K562 (cell line): ENCODE measurements at regions not wholly inside any gene's neighbourhood (a gene's known extent, or its start where the extent isn't known, plus 50 kb on each side); places are given as distances from the start of the nearest gene placed in this dataset.

Experiments used
- ATAC-seq: fragments of 200-7000 bp; cut with Tn5 transposase; 3 replicates; pipeline ENCODE4 v1.9.1; 2020; ENCODE audit warnings: moderate library complexity
- BruUV-seq: library from RNA; stranded (reverse); fragments of 400-500 nt; replicated peaks from 2 replicates; lab custom pipeline; 2021; lab: Mats Ljungman, UMichigan
- CTCF ChIA-PET: fragments of 300-600 bp; formaldehyde crosslinking; extraction: SDS; loops from one replicate; lab custom pipeline; 2021; ENCODE audit warnings: low intra/inter-chr PET ratio; lab: Yijun Ruan, JAX
- POLR2A ChIA-PET: fragments of 300-600, 350-650 bp; sonication (Branson Sonifier 250); formaldehyde crosslinking; extraction: SDS; loops from one replicate; lab custom pipeline; 2021; ENCODE audit warnings: antibody characterized with exemption, inconsistent platforms; lab: Yijun Ruan, JAX
- DNase-seq, 4 experiments: peaks; one replicate each; pipeline versions ENCODE4 v3.0.0 to v3.0.0-alpha.2; 2011 to 2018; ENCODE audit warnings: low spot score in 3 of 4, mixed read lengths in 3 of 4; ENCODE audit errors: extremely low read depth in 1 of 4
- FAIRE-seq: peaks from 2 replicates; lab custom pipeline; 2011; peaks lifted over from hg19 to GRCh38; lab: Jason Lieb, UNC
- H2AFZ ChIP-seq: 2 replicates; pipeline ENCODE4 v1.6.0; 2011; ENCODE audit warnings: low read depth, low read length, control low read depth, inconsistent platforms
- H3K27ac ChIP-seq: fragments of 200-600 bp; 3 replicates; pipeline ENCODE4 v1.8.0; 2011; ENCODE audit warnings: low read depth, mild to moderate bottlenecking, control low read depth, inconsistent platforms, low read length, moderate library complexity, mixed read lengths; ENCODE audit errors: extremely low read depth
- H3K27me3 ChIP-seq, 2 experiments: fragments of 300-600 bp in 1 of 2; 2 replicates in 1 of 2; 3 replicates in 1 of 2; pipeline versions ENCODE4 v1.6.0 to v1.8.0; 2011; ENCODE audit warnings: inconsistent platforms in 2 of 2, low read length in 2 of 2, mild to moderate bottlenecking in 1 of 2, mixed read lengths in 1 of 2, moderate library complexity in 1 of 2; ENCODE audit not compliant: control insufficient read depth in 2 of 2, insufficient read depth in 2 of 2
- H3K36me3 ChIP-seq: fragments of 300-600 bp; 3 replicates; pipeline ENCODE4 v1.8.0; 2011; ENCODE audit warnings: mild to moderate bottlenecking, low read length, inconsistent platforms; ENCODE audit not compliant: control insufficient read depth, insufficient read depth
- H3K4me1 ChIP-seq, 2 experiments: fragments of 200-600 bp in 1 of 2; replicated peaks in 1 of 2; 2 replicates in 1 of 2; 3 replicates in 1 of 2; pipeline versions ENCODE4 v1.5.1 to v1.8.0; 2011; ENCODE audit warnings: inconsistent platforms in 2 of 2, low read length in 2 of 2, mild to moderate bottlenecking in 1 of 2, mixed read lengths in 1 of 2, moderate library complexity in 1 of 2; ENCODE audit not compliant: control insufficient read depth in 2 of 2, insufficient read depth in 2 of 2
- H3K4me2 ChIP-seq: 2 replicates; pipeline ENCODE4 v1.6.1; 2011; ENCODE audit warnings: low read length, control low read depth, inconsistent platforms, mixed read lengths; ENCODE audit not compliant: insufficient read depth
- H3K4me3 ChIP-seq: fragments of 200-600 bp; sonication (generic), shearing (Covaris generic); 2 replicates; pipeline ENCODE4 v1.5.1; 2016; ENCODE audit warnings: control low read depth, inconsistent platforms
- H3K79me2 ChIP-seq: fragments of 200-600 bp; 3 replicates; pipeline ENCODE4 v1.8.0; 2011; ENCODE audit warnings: low read length, inconsistent platforms; ENCODE audit not compliant: control insufficient read depth, insufficient read depth
- H3K9ac ChIP-seq, 2 experiments: 2 replicates each; pipeline versions ENCODE4 v1.6.0 to v1.6.1; 2011; ENCODE audit warnings: low read depth in 2 of 2, low read length in 2 of 2, control low read depth in 1 of 2, inconsistent platforms in 1 of 2, mild to moderate bottlenecking in 1 of 2, mixed read lengths in 1 of 2; ENCODE audit not compliant: insufficient read depth in 1 of 2
- H3K9me1 ChIP-seq: one replicate; pipeline ENCODE4 v1.6.0; 2011; ENCODE audit warnings: inconsistent platforms, mild to moderate bottlenecking, low read length, moderate library complexity; ENCODE audit not compliant: control insufficient read depth, insufficient read depth
- H3K9me3 ChIP-seq: replicated peaks from 2 replicates; pipeline ENCODE4 v1.5.1; 2011; ENCODE audit warnings: low read depth, low read length, inconsistent platforms; ENCODE audit not compliant: control insufficient read depth, insufficient read depth
- H4K20me1 ChIP-seq: replicated peaks from 2 replicates; pipeline ENCODE4 v1.6.1; 2011; ENCODE audit warnings: low read length, inconsistent platforms, mixed read lengths; ENCODE audit not compliant: control insufficient read depth, insufficient read depth
- ERF ChIP-seq: fragments of 450-650 bp; formaldehyde crosslinking; IDR thresholded peaks from 2 replicates; pipeline ENCODE4 v1.4.0; 2020; ENCODE audit warnings: mild to moderate bottlenecking, mixed read lengths
- EWSR1 ChIP-seq: fragments of 450-650 bp; IDR thresholded peaks from 2 replicates; pipeline ENCODE4 v1.6.1; 2018; ENCODE audit warnings: borderline replicate concordance, mild to moderate bottlenecking, low read depth, moderate library complexity; ENCODE audit not compliant: partially characterized antibody
- HDAC6 ChIP-seq: IDR thresholded peaks from 2 replicates; pipeline ENCODE4 v1.6.1; 2012; ENCODE audit warnings: low read depth, mild to moderate bottlenecking, control low read depth, inconsistent platforms, low read length, moderate library complexity
- HNRNPH1 ChIP-seq: fragments of 200-400 bp; formaldehyde crosslinking; optimal IDR thresholded peaks from 2 replicates; pipeline ENCODE3; 2017; ENCODE audit warnings: low read depth, mild to moderate bottlenecking, low read length, moderate library complexity
- SAFB ChIP-seq: fragments of 200-400 bp; formaldehyde crosslinking; IDR thresholded peaks from 2 replicates; pipeline ENCODE4 v1.6.1; 2017; ENCODE audit warnings: low read depth, low read length, borderline replicate concordance
- SIN3A ChIP-seq, 2 experiments: fragments of 150-350 bp in 1 of 2; IDR thresholded peaks; 2 replicates each; pipeline ENCODE4 v1.6.1; 2011 to 2016; ENCODE audit warnings: borderline replicate concordance in 2 of 2, low read depth in 2 of 2, low read length in 2 of 2, mild to moderate bottlenecking in 2 of 2, moderate library complexity in 2 of 2; ENCODE audit not compliant: control insufficient read depth in 1 of 2
- SLC30A9 ChIP-seq: fragments of 250-450 bp; sonication (Bioruptor Pico); IDR thresholded peaks from 2 replicates; pipeline ENCODE4 v1.8.0; 2022; ENCODE audit warnings: mild to moderate bottlenecking, moderate library complexity
- TBP ChIP-seq: optimal IDR thresholded peaks from 2 replicates; pipeline ENCODE3; 2011; ENCODE audit warnings: low read depth, low read length, improper control_type of control experiment
- TOE1 ChIP-seq, 2 experiments: fragments of 450-650 bp in 1 of 2; sonication (generic) in 1 of 2; formaldehyde crosslinking in 1 of 2; IDR thresholded peaks; 2 replicates each; pipeline versions ENCODE4 v1.7.1 to v1.8.0; 2016 to 2022; ENCODE audit warnings: borderline replicate concordance in 2 of 2, mild to moderate bottlenecking in 2 of 2, antibody characterized with exemption in 1 of 2, inconsistent platforms in 1 of 2, low read depth in 1 of 2, missing genetic modification reagents in 1 of 2, moderate library complexity in 1 of 2
- ZBTB1 ChIP-seq: sonication (generic); formaldehyde crosslinking; IDR thresholded peaks from 2 replicates; pipeline ENCODE4 v1.8.1; 2023; ENCODE audit warnings: missing genetic modification reagents, low read depth, mild to moderate bottlenecking, borderline replicate concordance
- WGBS: fragments of 100-300 bp; shearing (Covaris generic); methylation state at CpG from one replicate; pipeline ENCODE4 v1.1.6; 2016; ENCODE audit warnings: low coverage, mixed read lengths; ENCODE audit not compliant: insufficient coverage; ENCODE audit errors: missing lambda C conversion rate; 5-methylcytosine and 5-hydroxymethylcytosine counted together
- in situ Hi-C: fragments of 300-500 bp; cut with MboI; formaldehyde crosslinking; loops from 4 replicates; pipeline ENCODE4 v1.15.0; 2018; ENCODE audit warnings: inconsistent platforms, mixed read lengths
- intact Hi-C: fragments of 100-400 bp; cut with micrococcal nuclease; formaldehyde crosslinking; loops from 2 replicates; pipeline ENCODE4 v1.14.2; 2022
- TF ChIP-seq, protein P1 (sequence below), 2 experiments: fragments of 450-650 bp in 1 of 2; IDR thresholded peaks; 2 replicates each; pipeline ENCODE4 v1.6.1; 2011 to 2017; ENCODE audit warnings: low read depth in 2 of 2, antibody characterized with exemption in 1 of 2, borderline replicate concordance in 1 of 2, low read length in 1 of 2, mild to moderate bottlenecking in 1 of 2, mixed read lengths in 1 of 2; ENCODE audit not compliant: control insufficient read depth in 1 of 2
- TF ChIP-seq, protein P2 (sequence below): IDR thresholded peaks from 2 replicates; pipeline ENCODE4 v1.6.1; 2014; ENCODE audit warnings: antibody characterized with exemption
- TF ChIP-seq, protein P3 (sequence below): sonication (generic); formaldehyde crosslinking; IDR thresholded peaks from 2 replicates; pipeline ENCODE4 v1.8.1; 2023; ENCODE audit warnings: mild to moderate bottlenecking, missing genetic modification reagents

DNA sequence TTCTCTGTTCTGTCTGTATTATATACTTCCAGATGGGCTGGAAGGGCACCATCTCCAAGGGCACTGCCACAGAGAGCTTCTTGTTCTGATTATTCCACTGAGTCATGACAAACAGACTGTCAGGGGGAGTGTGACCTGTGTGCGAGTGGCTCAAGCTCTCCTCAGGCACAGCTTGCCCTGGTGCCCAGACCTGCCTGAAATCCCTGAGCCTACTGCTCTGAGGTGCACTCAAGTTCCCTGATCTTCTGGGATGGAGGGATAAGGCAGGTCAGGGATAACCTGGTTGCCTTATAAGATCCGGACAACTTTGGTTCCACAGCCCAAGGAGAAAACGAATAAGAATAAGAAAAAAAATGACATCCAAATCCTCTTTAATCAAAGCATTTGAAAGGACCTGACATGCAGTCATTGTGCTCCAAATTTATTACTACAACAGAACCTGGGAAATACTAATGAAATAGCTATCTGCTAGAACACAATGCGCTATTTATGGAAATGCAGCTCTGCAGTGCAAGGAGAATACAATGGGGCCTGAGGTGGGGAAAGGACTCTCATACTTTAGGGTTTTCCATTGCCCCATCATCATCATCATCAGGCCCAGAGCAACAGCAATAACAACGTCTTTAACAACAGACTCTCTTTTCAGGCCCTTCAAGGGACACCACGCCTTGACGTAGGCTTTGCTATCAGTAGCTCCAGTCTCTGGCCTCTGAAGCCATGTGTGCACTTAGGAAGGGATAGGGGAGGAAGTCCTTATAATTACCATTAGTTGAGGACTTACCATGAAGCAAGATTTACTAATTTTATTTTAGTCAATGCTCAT is 217.1 kb upstream of the KIRREL3 start:
- H3K4me1 ChIP-seq = no peaks in the 10 kb centered on the region
- in situ Hi-C loops (no loop called here), intact Hi-C loops (no loop called here)
- DNase-seq (no peak), FAIRE-seq (no peak), ATAC-seq (no peak)
- H3K27ac ChIP-seq = no peak overlapping the region
- ChIA-PET CTCF (no interaction called here), POLR2A (no interaction called here)
- no peaks in the 10 kb centered on the region for H3K9me1 ChIP-seq
- no TSS peak for BruUV-seq
- no peak overlapping the region for H2AFZ ChIP-seq
- H3K9me3 ChIP-seq = 0 out of 2 replicates have a peak, but pooled peaks cover 3% of the 10 kb centered on the region
- H3K36me3 ChIP-seq = no peaks in the 10 kb centered on the region
- no peak overlapping the region for H3K9ac ChIP-seq
- H3K27me3 ChIP-seq = no peaks in the 10 kb centered on the region
- 4% methylated on average over 7 of the region's 7 CpGs for WGBS
- H3K4me3 ChIP-seq = no peak overlapping the region
- no peaks in the 10 kb centered on the region for H3K79me2 ChIP-seq
- no peak overlapping the region for H3K4me2 ChIP-seq
- no peaks in the 10 kb centered on the region for H4K20me1 ChIP-seq
- TF ChIP-seq HNRNPH1 (no peak), SIN3A (IDR thresholded peaks at IDR 0.05; ENCODE audit: borderline replicate concordance in 2 of 2, control insufficient read depth in 1 of 2, low read depth in 2 of 2, low read length in 2 of 2) (no peak), EWSR1 (no peak), ERF (CRISPR knock-in tag) (no peak), SAFB (no peak), HDAC6 (no peak), TOE1 (IDR thresholded peaks at IDR 0.05; ENCODE audit: borderline replicate concordance) (no peak), TOE1 (CRISPR knock-in tag; IDR thresholded peaks at IDR 0.05; ENCODE audit: borderline replicate concordance, low read depth) (no peak), SLC30A9 (CRISPR knock-in tag) (no peak), ZBTB1 (CRISPR knock-in tag) (no peak), TBP (no peak)
- TF ChIP-seq, protein P1, sequence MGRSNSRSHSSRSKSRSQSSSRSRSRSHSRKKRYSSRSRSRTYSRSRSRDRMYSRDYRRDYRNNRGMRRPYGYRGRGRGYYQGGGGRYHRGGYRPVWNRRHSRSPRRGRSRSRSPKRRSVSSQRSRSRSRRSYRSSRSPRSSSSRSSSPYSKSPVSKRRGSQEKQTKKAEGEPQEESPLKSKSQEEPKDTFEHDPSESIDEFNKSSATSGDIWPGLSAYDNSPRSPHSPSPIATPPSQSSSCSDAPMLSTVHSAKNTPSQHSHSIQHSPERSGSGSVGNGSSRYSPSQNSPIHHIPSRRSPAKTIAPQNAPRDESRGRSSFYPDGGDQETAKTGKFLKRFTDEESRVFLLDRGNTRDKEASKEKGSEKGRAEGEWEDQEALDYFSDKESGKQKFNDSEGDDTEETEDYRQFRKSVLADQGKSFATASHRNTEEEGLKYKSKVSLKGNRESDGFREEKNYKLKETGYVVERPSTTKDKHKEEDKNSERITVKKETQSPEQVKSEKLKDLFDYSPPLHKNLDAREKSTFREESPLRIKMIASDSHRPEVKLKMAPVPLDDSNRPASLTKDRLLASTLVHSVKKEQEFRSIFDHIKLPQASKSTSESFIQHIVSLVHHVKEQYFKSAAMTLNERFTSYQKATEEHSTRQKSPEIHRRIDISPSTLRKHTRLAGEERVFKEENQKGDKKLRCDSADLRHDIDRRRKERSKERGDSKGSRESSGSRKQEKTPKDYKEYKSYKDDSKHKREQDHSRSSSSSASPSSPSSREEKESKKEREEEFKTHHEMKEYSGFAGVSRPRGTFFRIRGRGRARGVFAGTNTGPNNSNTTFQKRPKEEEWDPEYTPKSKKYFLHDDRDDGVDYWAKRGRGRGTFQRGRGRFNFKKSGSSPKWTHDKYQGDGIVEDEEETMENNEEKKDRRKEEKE (IDR thresholded peaks at IDR 0.05; ENCODE audit: borderline replicate concordance in 1 of 2, control insufficient read depth in 1 of 2, low read depth in 2 of 2, low read length in 1 of 2) = no peak
- TF ChIP-seq, protein P2, sequence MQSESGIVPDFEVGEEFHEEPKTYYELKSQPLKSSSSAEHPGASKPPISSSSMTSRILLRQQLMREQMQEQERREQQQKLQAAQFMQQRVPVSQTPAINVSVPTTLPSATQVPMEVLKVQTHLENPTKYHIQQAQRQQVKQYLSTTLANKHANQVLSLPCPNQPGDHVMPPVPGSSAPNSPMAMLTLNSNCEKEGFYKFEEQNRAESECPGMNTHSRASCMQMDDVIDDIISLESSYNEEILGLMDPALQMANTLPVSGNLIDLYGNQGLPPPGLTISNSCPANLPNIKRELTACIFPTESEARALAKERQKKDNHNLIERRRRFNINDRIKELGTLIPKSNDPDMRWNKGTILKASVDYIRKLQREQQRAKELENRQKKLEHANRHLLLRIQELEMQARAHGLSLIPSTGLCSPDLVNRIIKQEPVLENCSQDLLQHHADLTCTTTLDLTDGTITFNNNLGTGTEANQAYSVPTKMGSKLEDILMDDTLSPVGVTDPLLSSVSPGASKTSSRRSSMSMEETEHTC = no peak
- TF ChIP-seq, protein P3, sequence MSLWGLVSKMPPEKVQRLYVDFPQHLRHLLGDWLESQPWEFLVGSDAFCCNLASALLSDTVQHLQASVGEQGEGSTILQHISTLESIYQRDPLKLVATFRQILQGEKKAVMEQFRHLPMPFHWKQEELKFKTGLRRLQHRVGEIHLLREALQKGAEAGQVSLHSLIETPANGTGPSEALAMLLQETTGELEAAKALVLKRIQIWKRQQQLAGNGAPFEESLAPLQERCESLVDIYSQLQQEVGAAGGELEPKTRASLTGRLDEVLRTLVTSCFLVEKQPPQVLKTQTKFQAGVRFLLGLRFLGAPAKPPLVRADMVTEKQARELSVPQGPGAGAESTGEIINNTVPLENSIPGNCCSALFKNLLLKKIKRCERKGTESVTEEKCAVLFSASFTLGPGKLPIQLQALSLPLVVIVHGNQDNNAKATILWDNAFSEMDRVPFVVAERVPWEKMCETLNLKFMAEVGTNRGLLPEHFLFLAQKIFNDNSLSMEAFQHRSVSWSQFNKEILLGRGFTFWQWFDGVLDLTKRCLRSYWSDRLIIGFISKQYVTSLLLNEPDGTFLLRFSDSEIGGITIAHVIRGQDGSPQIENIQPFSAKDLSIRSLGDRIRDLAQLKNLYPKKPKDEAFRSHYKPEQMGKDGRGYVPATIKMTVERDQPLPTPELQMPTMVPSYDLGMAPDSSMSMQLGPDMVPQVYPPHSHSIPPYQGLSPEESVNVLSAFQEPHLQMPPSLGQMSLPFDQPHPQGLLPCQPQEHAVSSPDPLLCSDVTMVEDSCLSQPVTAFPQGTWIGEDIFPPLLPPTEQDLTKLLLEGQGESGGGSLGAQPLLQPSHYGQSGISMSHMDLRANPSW (CRISPR knock-in tag) = no peak
